HepG2 (cell line): ENCODE measurements at regions not wholly inside any gene's neighbourhood (a gene's known extent, or its start where the extent isn't known, plus 50 kb on each side); places are given as distances from the start of the nearest gene placed in this dataset.

ENCODE experiments used
- CTCF ChIP-seq: sonication (generic); formaldehyde crosslinking; IDR thresholded peaks from 2 replicates; pipeline ENCODE4 v1.5.0; 2020; ENCODE audit warnings: mild to moderate bottlenecking, missing genetic modification reagents, moderate library complexity
- DMAP1 ChIP-seq: IDR thresholded peaks from 2 replicates; pipeline ENCODE4 v1.6.1; 2016
- DZIP1 ChIP-seq: sonication (generic); formaldehyde crosslinking; IDR thresholded peaks from 2 replicates; pipeline ENCODE4 v1.5.0; 2020; ENCODE audit warnings: mild to moderate bottlenecking, missing genetic modification reagents
- FOSL1 ChIP-seq: sonication (generic); formaldehyde crosslinking; IDR thresholded peaks from 2 replicates; pipeline ENCODE4 v1.9.0; 2021; ENCODE audit warnings: missing genetic modification reagents, borderline replicate concordance
- HNRNPL ChIP-seq: fragments of 200-400 bp; formaldehyde crosslinking; IDR thresholded peaks from 2 replicates; pipeline ENCODE4 v1.6.1; 2017; ENCODE audit warnings: mild to moderate bottlenecking, low read depth, low read length
- ISX ChIP-seq: sonication (generic); formaldehyde crosslinking; conservative IDR thresholded peaks from 2 replicates; pipeline ENCODE4 v1.5.0; 2020; ENCODE audit warnings: missing genetic modification reagents
- MNT ChIP-seq: fragments of 450-650 bp; IDR thresholded peaks from 2 replicates; pipeline ENCODE4 v1.6.1; 2016
- REL ChIP-seq: sonication (generic); formaldehyde crosslinking; conservative IDR thresholded peaks from 2 replicates; pipeline ENCODE4 v1.8.0; 2022; ENCODE audit warnings: mild to moderate bottlenecking, missing genetic modification reagents, moderate library complexity
- RORA ChIP-seq: sonication (generic); formaldehyde crosslinking; IDR thresholded peaks from 2 replicates; pipeline ENCODE4 v1.5.0; 2020; ENCODE audit warnings: mild to moderate bottlenecking, missing genetic modification reagents, moderate library complexity
- RXRB ChIP-seq: IDR thresholded peaks from 2 replicates; pipeline ENCODE4 v1.6.1; 2016; ENCODE audit warnings: borderline replicate concordance, missing genetic modification reagents, missing compliant biosample characterization
- THAP7 ChIP-seq: sonication (generic); formaldehyde crosslinking; IDR thresholded peaks from 2 replicates; pipeline ENCODE4 v1.8.1; 2023; ENCODE audit warnings: mild to moderate bottlenecking, missing genetic modification reagents
- ZBTB10 ChIP-seq: sonication (generic); formaldehyde crosslinking; IDR thresholded peaks from 2 replicates; pipeline ENCODE4 v1.4.0; 2020; ENCODE audit warnings: missing genetic modification reagents, borderline replicate concordance
- ZNF207 ChIP-seq: fragments of 450-650 bp; IDR thresholded peaks from 2 replicates; pipeline ENCODE4 v1.6.1; 2016; ENCODE audit warnings: antibody characterized with exemption, borderline replicate concordance
- ZNF460 ChIP-seq: sonication (generic); formaldehyde crosslinking; IDR thresholded peaks from 2 replicates; pipeline ENCODE4 v1.5.1; 2020; ENCODE audit warnings: missing genetic modification reagents, mild to moderate bottlenecking, borderline replicate concordance
- ZNF556 ChIP-seq: sonication (generic); formaldehyde crosslinking; IDR thresholded peaks from 2 replicates; pipeline ENCODE4 v1.4.0; 2020; ENCODE audit warnings: mild to moderate bottlenecking, missing genetic modification reagents, borderline replicate concordance
- ZNF569 ChIP-seq: sonication (generic); formaldehyde crosslinking; IDR thresholded peaks from 2 replicates; pipeline ENCODE4 v1.5.0; 2020; ENCODE audit warnings: mild to moderate bottlenecking, missing genetic modification reagents, moderate library complexity, borderline replicate concordance
- ZNF616 ChIP-seq: sonication (generic); formaldehyde crosslinking; IDR thresholded peaks from 2 replicates; pipeline ENCODE4 v1.5.0; 2020; ENCODE audit warnings: low read depth, mild to moderate bottlenecking, missing genetic modification reagents
- ZNF761 ChIP-seq: sonication (generic); formaldehyde crosslinking; conservative IDR thresholded peaks from 2 replicates; pipeline ENCODE4 v1.4.0; 2020; ENCODE audit warnings: mild to moderate bottlenecking, missing genetic modification reagents

DNA sequence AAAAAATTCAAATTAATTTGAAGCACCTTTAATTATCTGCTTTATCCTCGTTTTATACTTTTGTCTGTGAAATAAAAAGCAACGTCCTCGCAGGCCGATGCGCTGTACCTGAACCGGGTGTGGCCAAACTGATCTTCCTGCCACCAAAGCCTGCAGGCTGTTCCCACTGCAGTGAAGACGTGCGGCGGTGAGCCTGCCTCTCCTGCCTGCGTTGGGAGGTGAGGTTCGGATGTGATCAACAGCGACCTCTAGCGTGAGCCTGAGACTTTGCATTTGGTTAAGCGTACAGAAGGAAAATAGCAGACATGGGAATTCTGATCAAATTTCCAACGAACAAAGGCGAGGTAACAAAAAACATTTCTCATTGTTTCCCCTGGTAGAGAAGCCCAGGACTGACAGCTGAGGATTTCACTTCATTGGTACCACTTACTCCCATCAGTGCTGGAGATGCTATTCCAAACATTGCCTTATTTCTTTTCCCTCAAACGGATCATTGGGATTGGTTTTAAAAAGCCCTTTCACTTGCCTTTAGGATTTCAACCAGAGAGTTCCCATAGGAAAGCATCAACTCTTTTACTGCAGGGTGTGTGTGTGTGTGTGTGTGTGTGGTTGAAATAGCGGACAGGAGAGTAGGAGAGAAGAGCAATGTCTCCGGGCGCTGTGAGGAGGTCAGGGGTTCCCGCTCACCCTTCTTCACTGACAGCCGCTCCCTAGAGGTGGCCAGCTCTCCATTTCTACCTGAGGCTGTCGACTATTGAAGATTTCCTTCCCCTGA lies 56.6 kb upstream of the CCN6 start (continued):
- no peak for TF ChIP-seq ZNF569 (CRISPR knock-in tag)
- TF ChIP-seq REL (CRISPR knock-in tag): no peak
- TF ChIP-seq THAP7: no peak
- no peak for TF ChIP-seq DMAP1
- peak; percentile 98 for TF ChIP-seq CTCF (CRISPR knock-in tag)
- TF ChIP-seq ZNF761 (CRISPR knock-in tag): no peak
- no peak for TF ChIP-seq ZBTB10 (CRISPR knock-in tag)
- no peak for TF ChIP-seq MNT
- peak; percentile 42; the same call in 1 of the 2 replicates for TF ChIP-seq RXRB (CRISPR knock-in tag)
- TF ChIP-seq ZNF616 (CRISPR knock-in tag): no peak
- no peak for TF ChIP-seq FOSL1
- TF ChIP-seq ZNF460 (CRISPR knock-in tag): no peak
- TF ChIP-seq HNRNPL: no peak
- no peak for TF ChIP-seq ZNF207
- no peak for TF ChIP-seq ISX (CRISPR knock-in tag)
- TF ChIP-seq DZIP1 (CRISPR knock-in tag): no peak
- TF ChIP-seq RORA (CRISPR knock-in tag): no peak
- TF ChIP-seq ZNF556: no peak
